OCI-LY1 (cell line): ENCODE measurements at regions not wholly inside any gene's neighbourhood (a gene's known extent, or its start where the extent isn't known, plus 50 kb on each side); places are given as distances from the start of the nearest gene placed in this dataset.

Experiments used
- H2AFZ ChIP-seq: fragments of 200-600 bp; sonication (generic), shearing (Covaris generic); 2 replicates; pipeline ENCODE4 v1.6.0; 2014; ENCODE audit warnings: antibody characterized with exemption, mild to moderate bottlenecking, low read length
- H3F3A ChIP-seq: fragments of 200-600 bp; sonication (generic), shearing (Covaris generic); 2 replicates; pipeline ENCODE4 v1.6.0; 2014; ENCODE audit warnings: mild to moderate bottlenecking, antibody characterized with exemption, low read length, moderate library complexity; ENCODE audit not compliant: insufficient read depth
- H3K27ac ChIP-seq: fragments of 200-600 bp; sonication (generic); 2 replicates; pipeline ENCODE4 v1.5.1; 2014; ENCODE audit warnings: low read length, mixed run types, mild to moderate bottlenecking, low read depth; ENCODE audit not compliant: poor library complexity, severe bottlenecking
- H3K27me3 ChIP-seq: fragments of 200-600 bp; sonication (generic); 2 replicates; pipeline ENCODE4 v1.6.0; 2014; ENCODE audit warnings: antibody characterized with exemption, mild to moderate bottlenecking, low read length, moderate library complexity; ENCODE audit not compliant: insufficient read depth
- H3K36me3 ChIP-seq: fragments of 200-600 bp; sonication (generic); 2 replicates; pipeline ENCODE4 v1.6.1; 2014; ENCODE audit warnings: mild to moderate bottlenecking, antibody characterized with exemption, low read length, moderate library complexity, mixed read lengths; ENCODE audit not compliant: insufficient read depth
- H3K4me1 ChIP-seq: fragments of 200-600 bp; sonication (generic); 2 replicates; pipeline ENCODE4 v1.5.1; 2014; ENCODE audit warnings: mild to moderate bottlenecking, low read length, moderate library complexity; ENCODE audit not compliant: insufficient read depth, severe bottlenecking
- H3K4me2 ChIP-seq: fragments of 200-600 bp; sonication (generic), shearing (Covaris generic); 2 replicates; pipeline ENCODE4 v1.6.1; 2014; ENCODE audit warnings: low read length
- H3K4me3 ChIP-seq: fragments of 200-600 bp; sonication (generic); 2 replicates; pipeline ENCODE4 v1.5.1; 2014; ENCODE audit warnings: low read length, low read depth, mild to moderate bottlenecking, mixed read lengths; ENCODE audit not compliant: poor library complexity, severe bottlenecking
- H3K79me2 ChIP-seq: fragments of 200-600 bp; shearing (Covaris generic); 2 replicates; pipeline ENCODE4 v1.6.1; 2016; ENCODE audit warnings: mixed run types, low read length, mixed read lengths; ENCODE audit not compliant: insufficient read depth
- H3K9ac ChIP-seq: fragments of 200-600 bp; sonication (generic), shearing (Covaris generic); 2 replicates; pipeline ENCODE4 v1.6.1; 2014; ENCODE audit warnings: mild to moderate bottlenecking, low read length, mixed read lengths
- H3K9me2 ChIP-seq: fragments of 200-600 bp; sonication (generic), shearing (Covaris generic); 2 replicates; pipeline ENCODE4 v1.6.1; 2014; ENCODE audit warnings: low read depth, mild to moderate bottlenecking, low read length, mixed read lengths
- H3K9me3 ChIP-seq: fragments of 200-600 bp; shearing (Covaris generic); 2 replicates; pipeline ENCODE4 v1.6.1; 2014; ENCODE audit warnings: low read length, mixed read lengths
- H4K20me1 ChIP-seq: fragments of 200-600 bp; sonication (generic), shearing (Covaris generic); 2 replicates; pipeline ENCODE4 v1.6.0; 2016; ENCODE audit warnings: mild to moderate bottlenecking, low read length; ENCODE audit not compliant: insufficient read depth
- EZH2 ChIP-seq: fragments of 200-600 bp; sonication (generic), shearing (Covaris generic); IDR thresholded peaks from 2 replicates; pipeline ENCODE4 v1.8.0; 2017; ENCODE audit warnings: borderline replicate concordance, mixed run types, mild to moderate bottlenecking, antibody characterized with exemption, low read length, moderate library complexity, mixed read lengths
- TF ChIP-seq, protein P1 (sequence below): fragments of 200-600 bp; sonication (generic), shearing (Covaris generic); IDR thresholded peaks from 2 replicates; pipeline ENCODE4 v1.5.1; 2017; ENCODE audit warnings: mild to moderate bottlenecking, antibody characterized with exemption, low read length, moderate library complexity, mixed read lengths

DNA sequence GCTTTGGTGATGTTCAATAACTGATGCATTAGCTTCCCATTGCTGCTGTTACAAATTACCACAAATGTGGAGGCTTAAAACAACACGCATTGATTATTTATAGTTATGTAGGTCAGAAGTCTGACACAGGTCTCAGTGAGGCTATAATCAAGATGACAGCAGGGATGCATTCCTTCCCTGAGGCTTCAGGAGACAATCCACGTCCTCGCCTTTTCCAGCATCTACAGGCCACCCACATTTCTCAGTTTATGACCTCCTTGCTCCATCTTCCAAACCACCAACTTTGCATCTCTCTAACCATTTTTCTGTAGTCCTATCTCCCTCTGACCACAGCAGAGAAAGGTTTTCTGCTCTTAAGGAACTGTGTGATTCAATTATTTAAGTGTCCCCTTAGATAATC, 92.5 kb downstream of the GASK1B start:
- Histone ChIP-seq H3K4me2 (no peak overlapping the region), H3F3A (no peaks in the 10 kb centered on the region), H4K20me1 (no peaks in the 10 kb centered on the region), H3K9me3 (no peaks in the 10 kb centered on the region), H3K27me3 (no peaks in the 10 kb centered on the region), H3K9ac (no peak overlapping the region), H3K79me2 (no peaks in the 10 kb centered on the region), H3K27ac (no peak overlapping the region), H3K4me3 (no peak overlapping the region), H3K9me2 (no peaks in the 10 kb centered on the region), H3K4me1 (no peaks in the 10 kb centered on the region), H3K36me3 (no peaks in the 10 kb centered on the region), H2AFZ (no peak overlapping the region)
- TF ChIP-seq, protein P1, sequence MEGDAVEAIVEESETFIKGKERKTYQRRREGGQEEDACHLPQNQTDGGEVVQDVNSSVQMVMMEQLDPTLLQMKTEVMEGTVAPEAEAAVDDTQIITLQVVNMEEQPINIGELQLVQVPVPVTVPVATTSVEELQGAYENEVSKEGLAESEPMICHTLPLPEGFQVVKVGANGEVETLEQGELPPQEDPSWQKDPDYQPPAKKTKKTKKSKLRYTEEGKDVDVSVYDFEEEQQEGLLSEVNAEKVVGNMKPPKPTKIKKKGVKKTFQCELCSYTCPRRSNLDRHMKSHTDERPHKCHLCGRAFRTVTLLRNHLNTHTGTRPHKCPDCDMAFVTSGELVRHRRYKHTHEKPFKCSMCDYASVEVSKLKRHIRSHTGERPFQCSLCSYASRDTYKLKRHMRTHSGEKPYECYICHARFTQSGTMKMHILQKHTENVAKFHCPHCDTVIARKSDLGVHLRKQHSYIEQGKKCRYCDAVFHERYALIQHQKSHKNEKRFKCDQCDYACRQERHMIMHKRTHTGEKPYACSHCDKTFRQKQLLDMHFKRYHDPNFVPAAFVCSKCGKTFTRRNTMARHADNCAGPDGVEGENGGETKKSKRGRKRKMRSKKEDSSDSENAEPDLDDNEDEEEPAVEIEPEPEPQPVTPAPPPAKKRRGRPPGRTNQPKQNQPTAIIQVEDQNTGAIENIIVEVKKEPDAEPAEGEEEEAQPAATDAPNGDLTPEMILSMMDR, result no peak

DNA sequence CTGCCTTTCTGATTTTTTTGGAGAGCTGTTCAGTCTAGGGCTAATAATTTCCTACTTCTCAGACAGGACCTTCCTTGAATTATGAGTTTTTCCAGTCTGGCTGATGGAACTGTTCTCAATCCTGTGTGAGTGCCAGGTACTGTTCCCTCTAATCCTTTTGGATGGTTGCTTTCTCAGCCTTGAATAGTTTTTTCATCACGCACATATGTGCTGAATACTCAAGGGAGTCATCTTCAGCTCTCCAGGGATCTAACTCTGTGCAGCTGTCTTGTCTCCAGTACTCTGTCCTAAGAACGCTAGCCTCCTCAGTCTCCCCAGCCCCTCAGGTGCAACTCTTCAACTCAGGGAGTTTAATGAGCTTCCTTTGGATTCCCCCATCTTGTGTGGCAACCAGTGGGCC, 93.2 kb downstream of the GASK1B start:
- Histone ChIP-seq H3K4me3 (no peak overlapping the region), H3K4me1 (no peaks in the 10 kb centered on the region), H3K36me3 (no peaks in the 10 kb centered on the region), H3K9me3 (no peaks in the 10 kb centered on the region), H3K79me2 (no peaks in the 10 kb centered on the region), H2AFZ (no peak overlapping the region), H3K27ac (no peak overlapping the region), H3K4me2 (no peak overlapping the region), H3K27me3 (no peaks in the 10 kb centered on the region), H3F3A (no peaks in the 10 kb centered on the region), H4K20me1 (no peaks in the 10 kb centered on the region), H3K9ac (no peak overlapping the region), H3K9me2 (no peaks in the 10 kb centered on the region)
- TF ChIP-seq EZH2, result no peak
- TF ChIP-seq, protein P1, result no peak

DNA sequence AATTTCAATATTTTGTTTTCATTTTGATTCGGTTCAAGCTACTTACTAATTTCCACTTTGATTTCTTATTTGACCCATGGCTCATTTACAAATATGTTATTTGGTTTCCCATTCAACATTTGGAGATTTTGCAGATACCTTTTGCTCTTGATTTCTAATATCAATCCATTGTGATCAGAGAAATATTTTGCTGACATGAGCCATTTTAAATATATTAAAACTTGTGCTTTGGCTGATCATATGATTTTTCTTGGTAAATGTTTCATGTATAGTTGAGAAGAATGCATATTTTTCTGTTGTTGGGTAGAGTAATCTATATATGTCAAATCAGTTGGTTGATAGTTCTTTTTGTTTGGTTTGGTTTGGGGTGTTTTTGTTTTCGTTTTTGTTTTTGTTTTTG, 95.0 kb downstream of the GASK1B start:
- Histone ChIP-seq H3K27ac (no peak overlapping the region), H3K9me3 (no peaks in the 10 kb centered on the region), H3K4me3 (no peak overlapping the region), H3K9ac (no peak overlapping the region), H3F3A (no peaks in the 10 kb centered on the region), H3K9me2 (no peaks in the 10 kb centered on the region), H4K20me1 (no peaks in the 10 kb centered on the region), H3K4me2 (no peak overlapping the region), H3K27me3 (no peaks in the 10 kb centered on the region), H3K4me1 (no peaks in the 10 kb centered on the region), H3K79me2 (no peaks in the 10 kb centered on the region), H2AFZ (no peak overlapping the region), H3K36me3 (no peaks in the 10 kb centered on the region)
- TF ChIP-seq, protein P1, result no peak
- TF ChIP-seq EZH2, result no peak
